GM12872 (cell line): ENCODE measurements at regions not wholly inside any gene's neighbourhood (a gene's known extent, or its start where the extent isn't known, plus 50 kb on each side); places are given as distances from the start of the nearest gene placed in this dataset.

Experiments
- CTCF ChIP-seq: IDR thresholded peaks from 3 replicates; pipeline ENCODE4 v1.5.1; 2011; ENCODE audit warnings: low read depth, mild to moderate bottlenecking, low read length, moderate library complexity; ENCODE audit not compliant: insufficient read depth

GRCh38 chr4:126812076-126812475, 820.7 kb upstream of the INTU start:
- TF ChIP-seq CTCF = no peak

GRCh38 chr4:126820631-126821030, 812.1 kb upstream of the INTU start:
- TF ChIP-seq CTCF = no peak

GRCh38 chr4:126821152-126821551, 811.6 kb upstream of the INTU start:
- TF ChIP-seq CTCF = no peak

GRCh38 chr4:126825083-126825482, 807.7 kb upstream of the INTU start:
- TF ChIP-seq CTCF = no peak

- no peak for TF ChIP-seq CTCF
Observed at GRCh38 chr4:126827669-126828068, 805.1 kb upstream of the INTU start.

GRCh38 chr4:126834854-126835253, 797.9 kb upstream of the INTU start:
- TF ChIP-seq CTCF = no peak

- TF ChIP-seq CTCF = no peak
Observed at GRCh38 chr4:126838941-126839679, 793.6 kb upstream of the INTU start.
